GM19238 (cell line): ENCODE measurements at regions not wholly inside any gene's neighbourhood (a gene's known extent, or its start where the extent isn't known, plus 50 kb on each side); places are given as distances from the start of the nearest gene placed in this dataset.
"Not testable (repeated sequence)": the region's sequence is repeated elsewhere in the genome, so short reads cannot be mapped to it uniquely, and the experiment has no call there.

ENCODE experiments used
- DNase-seq: peaks from one replicate; pipeline ENCODE4 v3.0.0; 2011; ENCODE audit warnings: low spot score; ENCODE audit not compliant: insufficient read length

- not testable (repeated sequence) for DNase-seq
Measured at GRCh38 chr2:185988907-185989306, 250.3 kb downstream of the FSIP2 start.

DNA sequence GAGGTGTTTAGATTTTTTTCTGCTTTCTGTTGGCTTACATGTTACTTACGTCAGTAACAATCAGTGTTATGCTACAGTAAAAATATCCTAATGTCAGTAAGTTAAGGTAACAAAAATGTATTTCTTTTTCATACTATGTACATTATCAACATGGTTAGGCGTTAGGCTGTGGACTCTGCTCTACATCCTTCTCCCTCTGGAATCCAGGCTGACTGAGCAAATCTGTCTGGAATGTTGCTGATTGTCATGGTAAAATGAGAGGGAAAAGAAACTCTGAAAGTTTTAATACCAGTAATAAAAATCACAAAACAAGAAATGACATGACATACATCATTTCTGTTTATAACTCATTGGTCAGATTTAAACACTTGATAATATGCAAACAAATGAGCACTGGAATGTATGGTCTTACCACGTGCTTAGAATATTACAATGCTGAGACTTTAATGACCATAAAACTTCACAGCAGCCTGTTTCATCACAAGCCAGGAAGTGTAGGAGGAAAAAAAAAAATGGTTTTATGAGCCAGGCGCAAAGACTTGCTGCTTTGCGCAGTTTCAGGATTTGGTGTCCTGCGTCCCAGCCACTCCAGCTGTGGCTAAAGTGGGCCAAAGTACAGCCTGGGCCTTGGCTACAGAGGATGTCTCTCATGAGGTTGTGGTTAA lies 252.4 kb downstream of the FSIP2 start:
- DNase-seq: no peak

DNA sequence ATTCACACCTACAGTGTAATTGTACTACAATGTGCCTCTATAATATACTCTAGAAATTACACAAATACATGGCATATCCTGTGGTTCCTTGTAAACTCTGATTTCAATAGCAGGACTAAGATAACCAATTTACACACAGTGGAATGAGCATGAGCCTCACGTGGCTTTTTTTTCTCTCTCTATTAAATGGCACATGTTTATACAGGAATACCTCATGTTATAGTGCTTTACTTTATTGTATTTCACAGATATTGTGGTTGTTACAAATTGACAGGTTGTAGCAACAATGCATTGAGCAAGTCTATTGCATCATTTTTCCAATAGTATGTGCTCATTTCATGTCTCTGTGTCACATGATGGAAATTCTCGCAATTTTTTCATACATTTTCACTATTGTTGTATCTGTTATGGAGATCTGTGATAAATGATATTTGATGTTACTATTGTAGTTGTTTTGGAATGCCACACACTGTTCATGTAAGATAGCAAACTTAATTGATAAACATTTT lies 260.0 kb downstream of the FSIP2 start:
- DNase-seq: no peak

- no peak for DNase-seq
Measured at GRCh38 chr2:186009341-186009740, 270.7 kb downstream of the FSIP2 start.

GRCh38 chr2:186017278-186017677 lies 278.7 kb downstream of the FSIP2 start:
- no peak for DNase-seq

DNA sequence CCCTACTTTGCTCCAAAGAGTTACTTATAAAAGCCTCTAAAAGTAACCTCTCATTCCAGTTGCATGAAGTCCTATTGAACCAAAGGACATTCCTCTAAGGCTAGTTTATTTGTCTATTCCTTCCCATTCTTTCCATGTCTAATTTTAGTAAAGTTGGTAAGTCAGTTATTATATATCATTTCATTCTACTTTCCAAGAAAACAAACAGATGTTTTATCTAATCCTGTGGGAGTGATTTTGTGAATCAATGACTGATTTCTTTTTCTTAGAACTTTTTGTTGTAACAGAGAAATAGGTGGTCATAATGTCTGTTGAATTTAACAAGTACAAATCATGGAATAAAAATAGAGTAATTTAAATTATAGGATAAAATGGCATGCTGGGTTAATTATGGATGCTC lies 286.3 kb downstream of the FSIP2 start:
- DNase-seq: no peak

- no peak for DNase-seq
Measured at GRCh38 chr2:186027922-186028321, 289.3 kb downstream of the FSIP2 start.

- no peak for DNase-seq
Measured at GRCh38 chr2:186031229-186031628, 292.6 kb downstream of the FSIP2 start.

- DNase-seq: no peak
Measured at GRCh38 chr2:186032102-186032738, 293.6 kb downstream of the FSIP2 start.

DNA sequence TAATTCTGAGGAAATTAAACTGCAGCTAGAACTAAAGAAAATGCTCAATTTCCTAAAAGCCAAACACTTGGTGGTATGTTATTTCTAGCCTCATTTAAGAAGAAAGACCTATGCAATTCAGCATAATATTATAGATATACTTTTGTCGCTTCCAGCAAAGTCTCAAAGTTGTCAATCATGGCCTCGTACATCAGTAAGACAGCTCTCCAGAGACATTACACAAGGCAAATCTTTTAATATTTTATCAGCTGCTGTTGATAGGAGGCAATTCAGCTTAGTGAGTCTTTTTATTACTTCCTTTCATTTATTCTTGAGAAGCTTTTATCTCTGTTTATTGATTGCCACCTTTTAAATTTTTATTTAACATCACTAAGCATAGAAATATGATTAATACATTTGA lies 294.3 kb downstream of the FSIP2 start:
- no peak for DNase-seq

- DNase-seq: no peak
Measured at GRCh38 chr2:186033541-186033940, 294.9 kb downstream of the FSIP2 start.

- no peak for DNase-seq
Measured at GRCh38 chr2:186036862-186037449, 298.4 kb downstream of the FSIP2 start.

- no peak for DNase-seq
Measured at GRCh38 chr2:186042207-186043028, 303.8 kb downstream of the FSIP2 start.

DNA sequence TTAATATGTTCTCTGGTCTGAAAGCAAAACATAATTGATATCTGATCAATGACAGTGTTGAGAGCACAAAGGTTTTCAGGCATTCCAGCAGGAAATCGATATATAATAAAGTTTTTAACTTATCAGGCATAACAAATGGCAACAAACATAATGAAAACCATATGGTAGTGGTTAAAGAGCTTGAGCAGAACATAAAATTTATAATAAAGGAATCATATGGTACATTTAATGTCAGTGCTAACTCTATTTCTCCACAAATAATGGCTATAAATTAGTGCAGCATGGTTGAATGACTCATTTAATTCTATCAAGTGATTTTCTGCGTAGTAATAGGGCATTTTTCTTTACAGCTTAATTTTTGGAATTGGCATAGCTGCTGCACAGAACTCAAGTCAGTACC lies 306.2 kb downstream of the FSIP2 start:
- DNase-seq: no peak

DNA sequence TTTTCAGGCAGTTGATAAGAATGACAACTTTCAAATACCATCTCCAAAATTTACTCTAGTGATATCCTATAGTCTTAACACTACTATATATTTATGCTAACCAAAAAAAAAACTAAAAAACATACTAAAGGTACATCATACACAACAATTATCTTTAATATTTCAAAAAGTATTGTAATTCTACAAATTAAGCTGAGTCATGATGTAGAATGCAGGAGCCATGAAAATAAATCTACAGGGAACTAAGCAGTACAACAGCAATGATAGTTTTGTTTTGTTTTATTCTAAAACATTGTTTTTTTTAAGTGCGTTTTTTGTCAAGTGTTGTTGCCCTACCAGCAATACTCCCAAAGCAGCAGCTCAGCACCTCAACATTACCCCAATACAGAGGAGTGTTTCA lies 314.3 kb downstream of the FSIP2 start:
- no peak for DNase-seq

GRCh38 chr2:186058614-186059013 lies 320.0 kb downstream of the FSIP2 start:
- DNase-seq: no peak

GRCh38 chr2:186059096-186059495 lies 320.5 kb downstream of the FSIP2 start:
- no peak for DNase-seq

DNA sequence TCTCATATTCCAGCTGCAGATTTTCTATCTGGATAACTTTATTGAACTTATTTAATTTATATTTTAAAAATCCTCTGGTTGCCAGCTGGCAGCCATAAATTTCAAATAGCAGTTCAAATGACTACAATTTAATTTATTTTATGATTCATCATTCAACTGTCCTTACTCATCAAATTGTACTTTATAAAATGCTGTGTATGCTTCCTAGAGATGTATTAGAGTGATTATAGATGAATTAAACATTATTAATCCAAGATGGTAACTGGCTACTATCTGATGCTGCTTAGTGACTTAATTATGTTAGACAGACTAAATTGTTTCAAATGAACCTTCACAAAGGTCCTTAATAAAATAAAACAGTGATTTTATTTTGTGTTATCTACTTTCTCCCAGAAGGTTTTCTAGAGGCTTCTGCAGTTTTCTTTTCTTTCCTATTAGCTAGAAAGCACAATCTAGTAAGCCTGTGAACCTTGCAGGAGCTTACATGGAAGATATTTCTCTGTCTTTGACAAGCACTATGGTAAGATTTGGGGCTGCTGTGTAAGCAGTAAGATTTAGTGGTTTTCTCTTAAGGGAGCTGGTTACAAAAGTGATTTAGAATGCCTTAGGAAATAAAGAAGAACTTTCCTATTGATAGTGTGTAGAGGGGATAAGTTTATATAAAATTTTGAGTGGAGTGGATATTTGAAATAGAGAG lies 322.3 kb downstream of the FSIP2 start:
- DNase-seq: no peak

- DNase-seq: no peak
Measured at GRCh38 chr2:186064507-186064906, 325.9 kb downstream of the FSIP2 start.

- DNase-seq: no peak
Measured at GRCh38 chr2:186065491-186065890, 326.9 kb downstream of the FSIP2 start.

DNA sequence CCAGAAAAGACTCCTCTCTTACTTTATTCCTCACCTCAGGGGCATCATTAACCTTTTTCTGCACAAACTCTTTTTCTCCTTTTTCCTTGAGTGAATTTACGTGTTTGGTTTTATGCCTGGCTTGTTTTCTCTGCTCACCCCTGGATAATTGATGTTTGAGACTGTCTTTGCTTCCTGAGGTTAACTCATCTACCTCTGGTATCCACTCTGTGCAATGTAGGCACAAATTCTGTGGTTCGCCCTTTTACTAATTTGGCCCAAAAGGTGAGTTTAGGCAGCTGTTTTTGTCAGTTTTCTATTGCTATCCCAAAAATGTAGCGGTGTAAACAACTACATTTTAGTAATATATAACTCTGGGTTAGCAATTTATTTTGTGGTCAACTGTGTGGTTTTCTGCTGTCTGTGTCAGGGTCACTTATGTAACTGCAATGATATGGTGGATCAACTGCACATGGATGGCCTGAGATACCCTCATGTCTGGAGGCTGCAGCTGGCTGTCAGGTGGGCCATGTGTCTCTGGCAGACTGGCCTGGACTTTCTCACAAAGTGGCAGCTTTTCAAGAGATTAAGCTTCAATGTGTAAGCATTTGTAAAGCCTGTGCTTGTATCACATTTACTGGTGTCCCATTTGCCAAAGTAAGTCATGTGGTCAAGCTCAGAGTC lies 329.7 kb downstream of the FSIP2 start:
- DNase-seq: no peak
